Thoracic aorta (tissue), 2 donors: ENCODE measurements at regions not wholly inside any gene's neighbourhood (a gene's known extent, or its start where the extent isn't known, plus 50 kb on each side); places are given as distances from the start of the nearest gene placed in this dataset.

ENCODE experiments used
- ATAC-seq: fragments of 150-250 bp; one replicate; pipeline ENCODE4 v1.8.0; 2017; ENCODE audit warnings: low read depth; ENCODE audit not compliant: insufficient number of reproducible peaks, low FRiP score
- DNase-seq: peaks from one replicate; pipeline ENCODE4 v3.0.0-alpha.2; 2020; ENCODE audit warnings: low spot score
- H3K27ac ChIP-seq, 2 donors: fragments of 200-600 bp; sonication (generic); 1 replicate in 1 of 2; 2 replicates in 1 of 2; pipeline ENCODE4 v1.5.1; 2016; ENCODE audit warnings: mild to moderate bottlenecking in 2 of 2, moderate library complexity in 2 of 2
- H3K27me3 ChIP-seq: fragments of 200-600 bp; sonication (generic); replicated peaks from 2 replicates; pipeline ENCODE4 v1.6.0; 2016; ENCODE audit warnings: mild to moderate bottlenecking; ENCODE audit not compliant: insufficient read depth
- H3K36me3 ChIP-seq: fragments of 200-600 bp; sonication (generic); one replicate; pipeline ENCODE4 v1.5.1; 2016
- H3K4me1 ChIP-seq, 2 donors: fragments of 200-600 bp; sonication (generic); 1 replicate in 1 of 2; 2 replicates in 1 of 2; pipeline versions ENCODE4 v1.5.1 to v1.6.0; 2016; ENCODE audit warnings: low read depth in 2 of 2, mild to moderate bottlenecking in 1 of 2; ENCODE audit not compliant: control insufficient read depth in 1 of 2
- H3K4me3 ChIP-seq: fragments of 200-600 bp; sonication (generic); 2 replicates; pipeline ENCODE4 v1.5.1; 2016; ENCODE audit warnings: mild to moderate bottlenecking
- H3K9me3 ChIP-seq: fragments of 200-600 bp; sonication (generic); 2 replicates; pipeline ENCODE4 v1.5.1; 2016
- TF ChIP-seq, protein P1 (sequence below): fragments of 200-600 bp; sonication (generic); IDR thresholded peaks from one replicate; pipeline ENCODE4 v1.5.1; 2019; ENCODE audit warnings: antibody characterized with exemption

DNA sequence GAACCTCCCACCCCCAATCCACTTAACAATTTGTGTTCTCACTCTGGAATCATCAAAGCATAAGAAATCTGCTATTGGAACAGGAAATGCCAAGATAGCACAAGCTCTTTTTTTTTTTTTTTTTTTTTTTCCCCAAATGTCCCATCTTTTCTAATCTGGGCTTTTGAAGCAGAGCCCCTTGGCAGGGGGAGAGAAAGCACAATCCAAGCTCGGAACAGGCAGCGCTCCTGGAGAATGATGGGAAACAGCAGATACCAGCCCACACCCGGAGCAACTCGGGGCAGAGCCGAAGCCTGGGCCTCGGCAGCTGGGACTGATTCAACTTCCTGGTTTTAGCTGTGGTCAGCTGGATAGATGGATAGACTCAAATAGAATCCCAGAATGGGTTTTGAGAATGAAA, 235.1 kb downstream of the QDPR start:
- no peaks in the 10 kb centered on the region for H3K36me3 ChIP-seq
- H3K4me1 ChIP-seq: peaks cover 3 to 24% of the 10 kb centered on the region in 2 donors
- H3K27me3 ChIP-seq: no peaks in the 10 kb centered on the region
- ATAC-seq (peak; percentile 44), DNase-seq (no peak)
- H3K4me3 ChIP-seq: peak overlapping the region; percentile 6
- TF ChIP-seq, protein P1, sequence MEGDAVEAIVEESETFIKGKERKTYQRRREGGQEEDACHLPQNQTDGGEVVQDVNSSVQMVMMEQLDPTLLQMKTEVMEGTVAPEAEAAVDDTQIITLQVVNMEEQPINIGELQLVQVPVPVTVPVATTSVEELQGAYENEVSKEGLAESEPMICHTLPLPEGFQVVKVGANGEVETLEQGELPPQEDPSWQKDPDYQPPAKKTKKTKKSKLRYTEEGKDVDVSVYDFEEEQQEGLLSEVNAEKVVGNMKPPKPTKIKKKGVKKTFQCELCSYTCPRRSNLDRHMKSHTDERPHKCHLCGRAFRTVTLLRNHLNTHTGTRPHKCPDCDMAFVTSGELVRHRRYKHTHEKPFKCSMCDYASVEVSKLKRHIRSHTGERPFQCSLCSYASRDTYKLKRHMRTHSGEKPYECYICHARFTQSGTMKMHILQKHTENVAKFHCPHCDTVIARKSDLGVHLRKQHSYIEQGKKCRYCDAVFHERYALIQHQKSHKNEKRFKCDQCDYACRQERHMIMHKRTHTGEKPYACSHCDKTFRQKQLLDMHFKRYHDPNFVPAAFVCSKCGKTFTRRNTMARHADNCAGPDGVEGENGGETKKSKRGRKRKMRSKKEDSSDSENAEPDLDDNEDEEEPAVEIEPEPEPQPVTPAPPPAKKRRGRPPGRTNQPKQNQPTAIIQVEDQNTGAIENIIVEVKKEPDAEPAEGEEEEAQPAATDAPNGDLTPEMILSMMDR: no peak
- H3K9me3 ChIP-seq: no peaks in the 10 kb centered on the region
- H3K27ac ChIP-seq: peak overlapping the region; percentile 31 to 63

DNA sequence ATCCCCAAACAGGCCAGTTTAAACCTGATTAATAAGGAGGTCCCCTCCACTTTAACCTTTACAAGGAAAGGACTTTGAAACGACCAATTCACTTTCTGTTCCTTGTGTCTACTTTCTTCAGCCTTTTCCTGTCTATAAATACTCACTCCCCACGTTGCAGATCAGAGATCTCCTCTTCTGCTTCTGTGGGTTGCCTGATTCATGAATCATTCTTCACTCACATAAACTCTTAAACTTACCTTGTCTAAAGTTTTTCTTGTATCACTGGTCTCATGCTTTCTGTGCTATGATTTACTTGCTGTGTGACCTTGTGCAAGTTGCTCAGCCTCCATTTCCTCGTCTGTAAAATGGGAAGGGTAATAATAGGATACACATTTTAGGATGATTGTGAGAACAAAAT, 236.1 kb downstream of the QDPR start:
- Histone ChIP-seq H3K4me1 (peaks cover 3 to 24% of the 10 kb centered on the region in 2 donors), H3K4me3 (no peak overlapping the region), H3K9me3 (no peaks in the 10 kb centered on the region), H3K27me3 (no peaks in the 10 kb centered on the region), H3K27ac (no peak overlapping the region), H3K36me3 (no peaks in the 10 kb centered on the region)
- TF ChIP-seq, protein P1: no peak
- ATAC-seq: no peak
- no peak for DNase-seq

DNA sequence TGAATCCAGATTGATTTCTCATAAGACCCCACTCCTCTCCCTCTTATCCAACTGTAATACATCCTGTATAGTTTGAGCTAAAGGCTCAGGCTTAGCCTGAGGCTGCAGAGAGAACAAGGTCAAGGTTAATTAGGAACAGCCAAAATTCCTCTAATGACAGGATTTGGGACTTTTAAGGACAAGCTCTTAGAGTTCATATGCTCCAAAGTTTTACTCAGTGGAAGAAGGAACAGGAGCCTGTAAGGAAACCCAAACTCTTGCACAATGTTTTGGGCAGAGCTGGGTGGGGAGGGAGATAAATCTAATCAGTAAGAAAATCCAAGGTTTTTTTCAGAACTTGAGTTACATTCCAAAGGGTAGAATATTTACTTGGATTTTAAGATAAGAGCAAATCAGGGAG, 238.8 kb downstream of the QDPR start:
- no peak for DNase-seq
- ATAC-seq: no peak
- H3K4me1 ChIP-seq: peaks cover 3 to 24% of the 10 kb centered on the region in 2 donors
- no peak overlapping the region for H3K27ac ChIP-seq
- TF ChIP-seq, protein P1: no peak
- H3K4me3 ChIP-seq: no peak overlapping the region
- no peaks in the 10 kb centered on the region for H3K9me3 ChIP-seq
- H3K27me3 ChIP-seq: no peaks in the 10 kb centered on the region
- no peaks in the 10 kb centered on the region for H3K36me3 ChIP-seq

DNA sequence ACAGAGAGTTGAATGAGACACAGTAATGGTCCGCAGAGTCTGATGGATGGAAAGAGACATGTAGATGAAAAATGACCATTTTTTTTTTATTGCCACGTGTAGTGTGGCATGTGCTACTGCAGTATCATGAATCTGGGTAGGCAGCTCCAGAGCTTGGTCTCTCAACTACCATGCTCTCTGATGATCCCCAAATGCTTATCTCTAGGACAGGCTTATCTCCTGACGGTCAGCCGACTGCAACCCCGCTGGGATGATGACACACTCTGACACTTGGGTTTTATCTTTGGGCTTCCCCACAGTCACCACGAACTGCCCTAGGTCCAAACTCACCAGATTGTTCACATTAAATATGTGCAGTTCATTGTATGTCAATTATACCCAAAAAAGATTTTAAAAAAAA, 239.7 kb downstream of the QDPR start:
- ATAC-seq (no peak), DNase-seq (no peak)
- no peaks in the 10 kb centered on the region for H3K36me3 ChIP-seq
- H3K4me3 ChIP-seq: no peak overlapping the region
- H3K27ac ChIP-seq: no peak overlapping the region
- TF ChIP-seq, protein P1: no peak
- no peaks in the 10 kb centered on the region for H3K27me3 ChIP-seq
- H3K9me3 ChIP-seq: no peaks in the 10 kb centered on the region
- H3K4me1 ChIP-seq: peaks cover 2 to 19% of the 10 kb centered on the region in 2 donors

DNA sequence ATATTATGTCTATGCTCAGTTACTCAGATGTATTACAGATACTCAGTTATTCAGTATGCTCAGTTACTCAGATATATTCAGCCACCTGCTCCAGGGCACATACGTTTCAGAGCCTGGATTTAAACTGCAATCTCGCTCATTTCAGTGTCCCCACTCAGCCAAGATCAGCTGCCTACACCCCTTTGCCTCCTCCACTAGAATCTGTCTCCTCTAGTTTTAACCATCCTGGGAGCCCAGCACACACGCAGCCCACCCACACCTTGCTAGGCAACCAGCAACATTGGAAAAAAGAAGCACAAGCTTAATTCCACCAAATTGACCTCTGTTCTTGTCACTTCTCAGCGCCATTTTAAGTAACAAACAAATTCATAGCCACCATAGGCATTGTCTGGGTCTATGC, 246.2 kb downstream of the QDPR start:
- no peak for DNase-seq
- no peak overlapping the region for H3K4me3 ChIP-seq
- TF ChIP-seq, protein P1: no peak
- no peaks in the 10 kb centered on the region for H3K27me3 ChIP-seq
- H3K27ac ChIP-seq: no peak overlapping the region
- no peak for ATAC-seq
- H3K4me1 ChIP-seq: no peaks in the 10 kb centered on the region
- no peaks in the 10 kb centered on the region for H3K36me3 ChIP-seq
- H3K9me3 ChIP-seq: no peaks in the 10 kb centered on the region
